ENCODE measurements at regions not wholly inside any gene's neighbourhood (a gene's known extent, or its start where the extent isn't known, plus 50 kb on each side); places are given as distances from the start of the nearest gene placed in this dataset.
"Not testable (repeated sequence)": the region's sequence is repeated elsewhere in the genome, so short reads cannot be mapped to it uniquely, and the experiment has no call there.

DNA sequence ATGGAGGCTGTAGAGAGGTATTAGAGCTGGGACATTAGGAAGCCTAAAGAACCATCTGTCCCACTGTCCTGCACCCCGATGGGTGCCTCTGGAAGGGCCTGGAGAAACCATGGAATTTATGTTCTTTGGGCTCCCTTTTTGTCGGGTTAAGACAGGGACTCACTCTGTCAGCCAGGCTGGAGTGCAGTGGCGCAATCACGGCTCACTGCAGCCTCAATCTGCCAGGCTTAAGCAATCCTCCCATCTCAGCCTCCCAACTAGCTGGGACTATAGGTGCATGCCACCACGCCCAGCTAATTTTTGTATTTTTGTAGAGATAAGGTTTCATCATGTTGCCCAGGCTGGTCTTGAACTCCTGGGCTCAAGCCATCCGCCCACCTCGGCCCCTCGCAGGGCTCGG lies 78.2 kb upstream of the KDM7A start:
- not testable (repeated sequence) for BruUV-seq (replicated peaks)
- H3K4me1 ChIP-seq (ENCODE audit: insufficient read depth, low read length) = peaks cover 60% of the 10 kb centered on the region

More for the DNA sequence above, 78.2 kb upstream of the KDM7A start:
- DNase-seq (ENCODE audit: low spot score); H3K27me3 ChIP-seq (ENCODE audit: control insufficient read depth in 1 of 2, insufficient read depth in 2 of 2, low read length in 2 of 2); in situ Hi-C loops (cut with HindIII; ENCODE audit: extremely low pct_ligation_motif_present, low pct_unique_long_range_greater_than_20kb); H3K9me3 ChIP-seq (ENCODE audit: low read length); H2AFZ ChIP-seq (ENCODE audit: low read length); H3K27ac ChIP-seq (ENCODE audit: extremely low read length, insufficient read depth, low read length); H4K20me1 ChIP-seq (ENCODE audit: insufficient read depth, low read length); H3K79me2 ChIP-seq (ENCODE audit: insufficient read depth, low read length); CTCF ChIA-PET (ENCODE audit: low intra/inter-chr PET ratio, low total read pairs); H3K4me2 ChIP-seq (ENCODE audit: low read depth, low read length); ATAC-seq; FAIRE-seq; H3K36me3 ChIP-seq (replicated peaks in 1 of 2; ENCODE audit: control insufficient read depth in 1 of 2, insufficient read depth in 2 of 2, low read length in 2 of 2); H3K9ac ChIP-seq (ENCODE audit: insufficient read depth, low read depth, low read length); H3K4me3 ChIP-seq (replicated peaks in 1 of 3; ENCODE audit: insufficient read depth in 1 of 3, low read depth in 2 of 3, low read length in 3 of 3): not testable (repeated sequence)
- TF ChIP-seq CEBPB (IDR thresholded peaks at IDR 0.05; ENCODE audit: borderline replicate concordance, low read depth, low read length) = peak; percentile 29; the same call in 1 of the 2 replicates
- TF ChIP-seq, protein P1, sequence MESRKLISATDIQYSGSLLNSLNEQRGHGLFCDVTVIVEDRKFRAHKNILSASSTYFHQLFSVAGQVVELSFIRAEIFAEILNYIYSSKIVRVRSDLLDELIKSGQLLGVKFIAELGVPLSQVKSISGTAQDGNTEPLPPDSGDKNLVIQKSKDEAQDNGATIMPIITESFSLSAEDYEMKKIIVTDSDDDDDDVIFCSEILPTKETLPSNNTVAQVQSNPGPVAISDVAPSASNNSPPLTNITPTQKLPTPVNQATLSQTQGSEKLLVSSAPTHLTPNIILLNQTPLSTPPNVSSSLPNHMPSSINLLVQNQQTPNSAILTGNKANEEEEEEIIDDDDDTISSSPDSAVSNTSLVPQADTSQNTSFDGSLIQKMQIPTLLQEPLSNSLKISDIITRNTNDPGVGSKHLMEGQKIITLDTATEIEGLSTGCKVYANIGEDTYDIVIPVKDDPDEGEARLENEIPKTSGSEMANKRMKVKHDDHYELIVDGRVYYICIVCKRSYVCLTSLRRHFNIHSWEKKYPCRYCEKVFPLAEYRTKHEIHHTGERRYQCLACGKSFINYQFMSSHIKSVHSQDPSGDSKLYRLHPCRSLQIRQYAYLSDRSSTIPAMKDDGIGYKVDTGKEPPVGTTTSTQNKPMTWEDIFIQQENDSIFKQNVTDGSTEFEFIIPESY (CRISPR knock-in tag; IDR thresholded peaks at IDR 0.05) = 0 out of 2 replicates have a peak, but pooled peaks have one; percentile 34
- TF ChIP-seq, protein P2, sequence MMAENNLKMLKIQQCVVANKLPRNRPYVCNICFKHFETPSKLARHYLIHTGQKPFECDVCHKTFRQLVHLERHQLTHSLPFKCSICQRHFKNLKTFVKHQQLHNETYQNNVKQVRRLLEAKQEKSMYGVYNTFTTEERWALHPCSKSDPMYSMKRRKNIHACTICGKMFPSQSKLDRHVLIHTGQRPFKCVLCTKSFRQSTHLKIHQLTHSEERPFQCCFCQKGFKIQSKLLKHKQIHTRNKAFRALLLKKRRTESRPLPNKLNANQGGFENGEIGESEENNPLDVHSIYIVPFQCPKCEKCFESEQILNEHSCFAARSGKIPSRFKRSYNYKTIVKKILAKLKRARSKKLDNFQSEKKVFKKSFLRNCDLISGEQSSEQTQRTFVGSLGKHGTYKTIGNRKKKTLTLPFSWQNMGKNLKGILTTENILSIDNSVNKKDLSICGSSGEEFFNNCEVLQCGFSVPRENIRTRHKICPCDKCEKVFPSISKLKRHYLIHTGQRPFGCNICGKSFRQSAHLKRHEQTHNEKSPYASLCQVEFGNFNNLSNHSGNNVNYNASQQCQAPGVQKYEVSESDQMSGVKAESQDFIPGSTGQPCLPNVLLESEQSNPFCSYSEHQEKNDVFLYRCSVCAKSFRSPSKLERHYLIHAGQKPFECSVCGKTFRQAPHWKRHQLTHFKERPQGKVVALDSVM (CRISPR knock-in tag; IDR thresholded peaks at IDR 0.05) = peak; percentile 95
- peak; percentile 54 for TF ChIP-seq CEBPG (CRISPR knock-in tag; IDR thresholded peaks at IDR 0.05)
- intact Hi-C loops (cut with micrococcal nuclease; ENCODE audit: unreplicated experiment) = loop anchor here (5.0 kb wide), 1 partner anchor 47 kb away; no protein-coding TSS in a partner anchor
- POLR2A ChIA-PET = interaction anchor here (0.5 to 3.5 kb wide), 3 partner anchors 11 to 49 kb away, joined by 3 to 64 read pairs (median 3); no protein-coding TSS in a partner anchor
- 87% methylated on average over 9 of the region's 9 CpGs for WGBS (ENCODE audit: low lambda C conversion rate)

Measured in HepG2 (cell line).